ENCODE measurements at regions not wholly inside any gene's neighbourhood (a gene's known extent, or its start where the extent isn't known, plus 50 kb on each side); places are given as distances from the start of the nearest gene placed in this dataset.

DNA sequence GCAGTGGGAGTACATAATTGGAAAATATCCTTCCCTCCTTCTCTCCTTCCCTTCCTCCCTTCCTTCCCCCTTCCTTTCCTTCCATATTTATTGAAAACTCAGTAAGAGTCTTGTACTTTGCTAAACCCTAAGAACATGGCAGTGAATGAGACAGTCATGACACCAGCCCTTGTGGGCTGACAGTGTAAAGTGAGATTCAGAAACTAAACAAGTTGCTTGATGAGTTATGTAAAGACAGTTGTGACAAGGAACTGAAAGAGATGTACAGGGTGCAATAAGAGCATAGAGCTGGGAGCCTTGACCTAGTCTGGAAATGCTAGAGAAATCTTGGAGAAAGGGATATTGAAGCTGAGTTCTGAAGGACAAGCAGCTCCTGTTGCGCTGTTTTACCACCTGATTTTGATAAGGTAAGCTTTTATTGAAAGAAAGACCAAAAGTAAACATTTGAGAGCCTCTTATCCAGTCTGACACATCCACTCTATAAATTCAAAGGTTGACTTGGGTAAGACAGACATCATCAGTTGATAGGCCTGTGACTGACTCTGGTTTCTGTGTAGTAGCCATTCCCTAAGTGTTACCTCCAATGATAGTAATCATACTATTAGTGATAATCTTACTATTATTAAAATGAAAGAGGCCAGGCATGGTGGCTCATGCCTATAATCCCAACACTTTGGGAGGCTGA, 66.5 kb upstream of the SKOR2 start:
- no peak for DNase-seq

DNA sequence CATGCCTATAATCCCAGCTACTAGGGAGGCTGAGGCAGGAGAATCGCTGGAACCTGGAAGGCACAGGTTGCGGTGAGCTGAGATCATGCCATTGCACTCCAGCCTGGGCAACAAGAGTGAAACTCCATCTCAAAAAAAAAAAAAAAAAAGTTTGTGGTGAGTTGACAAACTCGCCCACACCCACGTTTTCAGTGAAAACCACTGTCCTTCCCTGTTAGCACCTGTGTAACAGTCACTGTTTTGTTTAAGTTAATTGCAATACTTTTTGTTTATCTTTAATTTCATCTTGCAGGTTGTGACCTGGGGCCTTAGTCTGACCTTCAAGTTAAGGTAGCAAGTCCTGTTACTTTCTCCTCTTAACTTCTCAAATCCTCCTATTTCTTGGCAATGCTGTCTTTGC, 65.5 kb upstream of the SKOR2 start:
- DNase-seq = no peak

DNA sequence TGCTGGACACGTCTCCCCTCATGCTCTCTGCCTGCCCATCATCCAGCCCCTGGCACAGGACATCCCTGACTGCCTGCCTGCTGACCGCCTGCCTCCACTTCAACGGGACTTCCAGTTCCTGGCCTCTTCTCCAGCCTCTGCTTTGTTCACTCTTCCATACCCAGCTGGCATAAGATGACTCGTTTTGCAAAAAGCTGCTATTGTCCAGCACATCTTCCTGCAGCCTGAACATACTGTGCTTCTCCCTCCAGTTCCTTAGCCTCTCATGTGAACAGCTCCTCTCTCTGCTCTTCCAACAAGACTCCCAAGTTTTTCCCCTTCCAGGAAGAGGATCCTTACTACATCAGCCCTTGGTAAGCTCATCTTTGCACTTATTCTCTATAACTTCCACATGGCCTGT, 62.4 kb upstream of the SKOR2 start:
- no peak for DNase-seq

DNA sequence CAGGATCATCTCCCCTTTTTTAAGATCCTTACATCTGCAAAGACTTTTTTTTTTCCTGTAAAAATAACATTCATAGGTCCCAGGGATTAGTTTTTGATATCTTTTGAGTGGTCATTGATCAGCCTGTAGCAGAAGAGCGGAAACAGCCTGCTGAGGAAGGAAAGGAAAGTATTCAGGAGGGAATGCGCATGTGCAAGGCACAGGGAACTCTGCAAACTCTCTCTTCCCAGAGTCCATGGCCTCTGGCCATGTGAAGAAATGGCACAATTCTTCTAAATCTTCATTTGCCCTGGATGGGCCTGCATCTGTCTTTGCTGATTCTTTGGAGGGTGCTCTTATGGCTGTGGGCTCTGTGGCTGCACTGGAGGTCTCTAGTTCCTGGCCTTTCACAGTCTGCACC, 60.1 kb upstream of the SKOR2 start:
- no peak for DNase-seq

All from effector CD8-positive, alpha-beta T cell (primary cell).